ENCODE measurements at regions not wholly inside any gene's neighbourhood (a gene's known extent, or its start where the extent isn't known, plus 50 kb on each side); places are given as distances from the start of the nearest gene placed in this dataset.

GRCh38 chr4:19346636-19347035 is 905.1 kb upstream of the SLIT2 start:
- no peak for TF ChIP-seq CTCF (IDR thresholded peaks at IDR 0.05)
- no peak for TF ChIP-seq SIN3A (IDR thresholded peaks at IDR 0.05; ENCODE audit: borderline replicate concordance, insufficient read depth, low read depth, low read length)
- no peak for TF ChIP-seq TCF7L2 (IDR thresholded peaks at IDR 0.05; ENCODE audit: low read depth, low read length)

All from Panc1 (cell line).